Memory B cell (primary cell): ENCODE measurements at regions not wholly inside any gene's neighbourhood (a gene's known extent, or its start where the extent isn't known, plus 50 kb on each side); places are given as distances from the start of the nearest gene placed in this dataset.

Experiments
- ATAC-seq: fragments of 150-1000 bp; cut with Tn5 transposase; 2 replicates; pipeline ENCODE4 v1.10.0; 2021; ENCODE audit warnings: low read depth, mild to moderate bottlenecking, moderate library complexity
- DNase-seq, 2 donors: peaks; one replicate each; pipeline ENCODE4 v3.0.0; 2022; ENCODE audit warnings: low spot score in 2 of 2
- H3K27ac Mint-ChIP-seq: one replicate; pipeline ENCODE4 v1.8.0; 2022; ENCODE audit warnings: mild to moderate bottlenecking, moderate library complexity, mixed read lengths
- H3K27me3 Mint-ChIP-seq: one replicate; pipeline ENCODE4 v1.8.0; 2022; ENCODE audit warnings: mixed read lengths
- H3K36me3 Mint-ChIP-seq: one replicate; pipeline ENCODE4 v1.8.0; 2022; ENCODE audit warnings: mild to moderate bottlenecking, mixed read lengths
- H3K4me1 Mint-ChIP-seq: one replicate; pipeline ENCODE4 v1.8.0; 2022; ENCODE audit warnings: mixed read lengths
- H3K4me3 Mint-ChIP-seq: one replicate; pipeline ENCODE4 v1.8.0; 2022; ENCODE audit warnings: mild to moderate bottlenecking, moderate library complexity, mixed read lengths
- H3K9me3 Mint-ChIP-seq: one replicate; pipeline ENCODE4 v1.8.0; 2022; ENCODE audit warnings: mixed read lengths

- Mint-ChIP-seq H3K4me1 (no peaks in the 10 kb centered on the region), H3K9me3 (no peaks in the 10 kb centered on the region), H3K4me3 (no peak overlapping the region), H3K36me3 (no peaks in the 10 kb centered on the region), H3K27me3 (peaks cover 4% of the 10 kb centered on the region), H3K27ac (no peak overlapping the region)
- DNase-seq (no peak), ATAC-seq (no peak)
Measured at GRCh38 chr2:120818441-120818920, 82.8 kb downstream of the GLI2 start.

GRCh38 chr2:120819720-120820210 lies 84.1 kb downstream of the GLI2 start:
- Mint-ChIP-seq H3K4me1 (no peaks in the 10 kb centered on the region), H3K36me3 (no peaks in the 10 kb centered on the region), H3K27ac (no peak overlapping the region), H3K27me3 (peaks cover 1% of the 10 kb centered on the region), H3K4me3 (no peak overlapping the region), H3K9me3 (no peaks in the 10 kb centered on the region)
- no peak for DNase-seq
- ATAC-seq: no peak

- Mint-ChIP-seq H3K27ac (no peak overlapping the region), H3K27me3 (peaks cover 1% of the 10 kb centered on the region), H3K9me3 (no peaks in the 10 kb centered on the region), H3K36me3 (no peaks in the 10 kb centered on the region), H3K4me3 (no peak overlapping the region), H3K4me1 (no peaks in the 10 kb centered on the region)
- no peak for ATAC-seq
- DNase-seq: no peak
Measured at GRCh38 chr2:120820263-120820952, 84.7 kb downstream of the GLI2 start.

- no peak for ATAC-seq
- Mint-ChIP-seq H3K36me3 (no peaks in the 10 kb centered on the region), H3K9me3 (no peaks in the 10 kb centered on the region), H3K27ac (no peak overlapping the region), H3K4me3 (no peak overlapping the region), H3K4me1 (no peaks in the 10 kb centered on the region), H3K27me3 (peaks cover 1% of the 10 kb centered on the region)
- DNase-seq: no peak
Measured at GRCh38 chr2:120820953-120821279, 85.2 kb downstream of the GLI2 start.

GRCh38 chr2:120821446-120822160 lies 85.9 kb downstream of the GLI2 start:
- H3K27ac Mint-ChIP-seq: no peak overlapping the region
- H3K9me3 Mint-ChIP-seq: no peaks in the 10 kb centered on the region
- no peaks in the 10 kb centered on the region for H3K36me3 Mint-ChIP-seq
- DNase-seq: no peak
- peaks cover 1% of the 10 kb centered on the region for H3K27me3 Mint-ChIP-seq
- H3K4me1 Mint-ChIP-seq: no peaks in the 10 kb centered on the region
- ATAC-seq: no peak
- no peak overlapping the region for H3K4me3 Mint-ChIP-seq

GRCh38 chr2:120822933-120823332 lies 87.3 kb downstream of the GLI2 start:
- Mint-ChIP-seq H3K9me3 (no peaks in the 10 kb centered on the region), H3K27ac (no peak overlapping the region)
- ATAC-seq: no peak

GRCh38 chr2:120823551-120823950 lies 87.9 kb downstream of the GLI2 start:
- Mint-ChIP-seq H3K4me1 (no peaks in the 10 kb centered on the region), H3K4me3 (no peak overlapping the region), H3K27me3 (peaks cover 1% of the 10 kb centered on the region), H3K27ac (no peak overlapping the region), H3K9me3 (no peaks in the 10 kb centered on the region), H3K36me3 (no peaks in the 10 kb centered on the region)
- no peak for DNase-seq
- no peak for ATAC-seq

More at GRCh38 chr2:120822933-120823332, 87.3 kb downstream of the GLI2 start:
- H3K27me3 Mint-ChIP-seq: peaks cover 1% of the 10 kb centered on the region
- no peak overlapping the region for H3K4me3 Mint-ChIP-seq
- no peaks in the 10 kb centered on the region for H3K36me3 Mint-ChIP-seq
- DNase-seq: no peak
- H3K4me1 Mint-ChIP-seq: no peaks in the 10 kb centered on the region

GRCh38 chr2:120824246-120824645 lies 88.6 kb downstream of the GLI2 start:
- DNase-seq: no peak
- Mint-ChIP-seq H3K9me3 (no peaks in the 10 kb centered on the region), H3K27me3 (peaks cover 3% of the 10 kb centered on the region), H3K36me3 (no peaks in the 10 kb centered on the region), H3K4me3 (no peak overlapping the region), H3K4me1 (no peaks in the 10 kb centered on the region), H3K27ac (no peak overlapping the region)
- no peak for ATAC-seq

- Mint-ChIP-seq H3K36me3 (no peaks in the 10 kb centered on the region), H3K4me3 (no peak overlapping the region), H3K4me1 (no peaks in the 10 kb centered on the region), H3K27me3 (peaks cover 4% of the 10 kb centered on the region), H3K27ac (no peak overlapping the region), H3K9me3 (no peaks in the 10 kb centered on the region)
- ATAC-seq: no peak
- no peak for DNase-seq
Measured at GRCh38 chr2:120825370-120826259, 89.9 kb downstream of the GLI2 start.

GRCh38 chr2:120826260-120826648 lies 90.6 kb downstream of the GLI2 start:
- peaks cover 5% of the 10 kb centered on the region for H3K27me3 Mint-ChIP-seq
- DNase-seq: no peak
- H3K4me3 Mint-ChIP-seq: no peak overlapping the region
- no peaks in the 10 kb centered on the region for H3K4me1 Mint-ChIP-seq
- ATAC-seq: no peak
- H3K9me3 Mint-ChIP-seq: no peaks in the 10 kb centered on the region
- no peak overlapping the region for H3K27ac Mint-ChIP-seq
- no peaks in the 10 kb centered on the region for H3K36me3 Mint-ChIP-seq

- H3K36me3 Mint-ChIP-seq: no peaks in the 10 kb centered on the region
- no peak for DNase-seq
- H3K4me3 Mint-ChIP-seq: no peak overlapping the region
- H3K9me3 Mint-ChIP-seq: no peaks in the 10 kb centered on the region
- ATAC-seq: no peak
- H3K4me1 Mint-ChIP-seq: no peaks in the 10 kb centered on the region
- H3K27me3 Mint-ChIP-seq: peaks cover 5% of the 10 kb centered on the region
- H3K27ac Mint-ChIP-seq: no peak overlapping the region
Measured at GRCh38 chr2:120826716-120827410, 91.2 kb downstream of the GLI2 start.

- H3K4me1 Mint-ChIP-seq: no peaks in the 10 kb centered on the region
- H3K4me3 Mint-ChIP-seq: no peak overlapping the region
- H3K27ac Mint-ChIP-seq: no peak overlapping the region
- H3K9me3 Mint-ChIP-seq: no peaks in the 10 kb centered on the region
- H3K36me3 Mint-ChIP-seq: no peaks in the 10 kb centered on the region
- H3K27me3 Mint-ChIP-seq: peaks cover 5% of the 10 kb centered on the region
- no peak for DNase-seq
- ATAC-seq: no peak
Measured at GRCh38 chr2:120828066-120828465, 92.4 kb downstream of the GLI2 start.

- H3K27ac Mint-ChIP-seq: no peak overlapping the region
- H3K36me3 Mint-ChIP-seq: no peaks in the 10 kb centered on the region
- no peak overlapping the region for H3K4me3 Mint-ChIP-seq
- peaks cover 5% of the 10 kb centered on the region for H3K27me3 Mint-ChIP-seq
- DNase-seq (no peak), ATAC-seq (no peak)
- no peaks in the 10 kb centered on the region for H3K9me3 Mint-ChIP-seq
- no peaks in the 10 kb centered on the region for H3K4me1 Mint-ChIP-seq
Measured at GRCh38 chr2:120828829-120829632, 93.4 kb downstream of the GLI2 start.
